ENCODE measurements at regions not wholly inside any gene's neighbourhood (a gene's known extent, or its start where the extent isn't known, plus 50 kb on each side); places are given as distances from the start of the nearest gene placed in this dataset.

GRCh38 chr20:60152792-60153191 lies 194.6 kb downstream of the CDH26 start:
- TF ChIP-seq POLR2AphosphoS5 (IDR thresholded peaks at IDR 0.05; ENCODE audit: low read depth, low read length) (no peak), FOXP2 (optimal IDR thresholded peaks at IDR 0.05; ENCODE audit: borderline replicate concordance, extremely low read depth, extremely low read length, insufficient read depth) (no peak), REST (IDR thresholded peaks at IDR 0.05; ENCODE audit: insufficient read depth in 1 of 2, low read depth in 2 of 2, low read length in 2 of 2) (no peak), SIN3A (IDR thresholded peaks at IDR 0.05; ENCODE audit: borderline replicate concordance, insufficient read depth, low read length) (no peak), TAF1 (IDR thresholded peaks at IDR 0.05; ENCODE audit: borderline replicate concordance, insufficient read depth, low read length) (no peak)

- TF ChIP-seq TAF1 (IDR thresholded peaks at IDR 0.05; ENCODE audit: borderline replicate concordance, insufficient read depth, low read length) (no peak), POLR2AphosphoS5 (IDR thresholded peaks at IDR 0.05; ENCODE audit: low read depth, low read length) (no peak), REST (IDR thresholded peaks at IDR 0.05; ENCODE audit: insufficient read depth in 1 of 2, low read depth in 2 of 2, low read length in 2 of 2) (no peak), SIN3A (IDR thresholded peaks at IDR 0.05; ENCODE audit: borderline replicate concordance, insufficient read depth, low read length) (no peak), FOXP2 (optimal IDR thresholded peaks at IDR 0.05; ENCODE audit: borderline replicate concordance, extremely low read depth, extremely low read length, insufficient read depth) (no peak)
Observed at GRCh38 chr20:60160451-60161145, 202.4 kb downstream of the CDH26 start.

- TF ChIP-seq REST (IDR thresholded peaks at IDR 0.05; ENCODE audit: insufficient read depth in 1 of 2, low read depth in 2 of 2, low read length in 2 of 2) (no peak), SIN3A (IDR thresholded peaks at IDR 0.05; ENCODE audit: borderline replicate concordance, insufficient read depth, low read length) (no peak), FOXP2 (optimal IDR thresholded peaks at IDR 0.05; ENCODE audit: borderline replicate concordance, extremely low read depth, extremely low read length, insufficient read depth) (no peak), POLR2AphosphoS5 (IDR thresholded peaks at IDR 0.05; ENCODE audit: low read depth, low read length) (no peak), TAF1 (IDR thresholded peaks at IDR 0.05; ENCODE audit: borderline replicate concordance, insufficient read depth, low read length) (no peak)
Observed at GRCh38 chr20:60167812-60168211, 209.6 kb downstream of the CDH26 start.

GRCh38 chr20:60168963-60169362 lies 210.7 kb downstream of the CDH26 start:
- TF ChIP-seq REST (IDR thresholded peaks at IDR 0.05; ENCODE audit: insufficient read depth in 1 of 2, low read depth in 2 of 2, low read length in 2 of 2) (no peak), POLR2AphosphoS5 (IDR thresholded peaks at IDR 0.05; ENCODE audit: low read depth, low read length) (no peak), FOXP2 (optimal IDR thresholded peaks at IDR 0.05; ENCODE audit: borderline replicate concordance, extremely low read depth, extremely low read length, insufficient read depth) (no peak), SIN3A (IDR thresholded peaks at IDR 0.05; ENCODE audit: borderline replicate concordance, insufficient read depth, low read length) (no peak), TAF1 (IDR thresholded peaks at IDR 0.05; ENCODE audit: borderline replicate concordance, insufficient read depth, low read length) (no peak)

Data from PFSK-1 (cell line).